Esophagus squamous epithelium (tissue), 5 donors: ENCODE measurements at regions not wholly inside any gene's neighbourhood (a gene's known extent, or its start where the extent isn't known, plus 50 kb on each side); places are given as distances from the start of the nearest gene placed in this dataset.

Experiments used
- DNase-seq: peaks from one replicate; lab custom pipeline; 2025; lab: John Stamatoyannopoulos, UW
- H3K27ac ChIP-seq, 4 donors: fragments of 200-600 bp; sonication (generic); one replicate each; pipeline ENCODE4 v1.5.1; 2016 to 2019; ENCODE audit warnings: mild to moderate bottlenecking in 1 of 4
- H3K27me3 ChIP-seq, 4 donors: fragments of 200-600 bp; sonication (generic); 1 replicate in 3 of 4; 2 replicates in 1 of 4; pipeline versions ENCODE4 v1.5.1 to v1.6.0; 2017 to 2021; ENCODE audit warnings: antibody characterized with exemption in 1 of 4
- H3K36me3 ChIP-seq, 3 donors: fragments of 200-600 bp; sonication (generic); one replicate each; pipeline ENCODE4 v1.5.1; 2016 to 2019
- H3K4me1 ChIP-seq, 3 donors: fragments of 200-600 bp; sonication (generic); one replicate each; pipeline ENCODE4 v1.5.1; 2017 to 2019
- H3K4me3 ChIP-seq, 4 donors: fragments of 200-600 bp; sonication (generic); 1 replicate in 3 of 4; 2 replicates in 1 of 4; pipeline ENCODE4 v1.5.1; 2016 to 2019; ENCODE audit warnings: mild to moderate bottlenecking in 2 of 4, moderate library complexity in 1 of 4
- H3K9me3 ChIP-seq, 3 donors: fragments of 200-600 bp; sonication (generic); one replicate each; pipeline ENCODE4 v1.5.1; 2016 to 2019
- CTCF ChIP-seq, 6 experiments: fragments of 450-650 bp in 4 of 6; fragments of 200-600 bp in 2 of 6; sonication (generic) in 2 of 6; IDR thresholded peaks; one replicate each; pipeline ENCODE4 v1.5.1; 2016 to 2019; ENCODE audit warnings: antibody characterized with exemption in 6 of 6, mild to moderate bottlenecking in 4 of 6, moderate library complexity in 4 of 6
- POLR2A ChIP-seq, 4 donors: fragments of 450-650 bp; IDR thresholded peaks; one replicate each; pipeline ENCODE4 v1.6.1; 2017; ENCODE audit warnings: antibody characterized with exemption in 4 of 4, mild to moderate bottlenecking in 4 of 4, moderate library complexity in 3 of 4
- WGBS, 2 donors: methylation state at CpG; one replicate each; pipeline ENCODE4 v1.1.5; 2018; 5-methylcytosine and 5-hydroxymethylcytosine counted together
- intact Hi-C: fragments of 100-400 bp; cut with DNase I; formaldehyde crosslinking; loops from one replicate; pipeline ENCODE4 v1.15.0; 2022
- donor health status: DM: yes; HTN: yes; CAD: no.

- Histone ChIP-seq H3K4me1 (peaks cover 4 to 35% (median 11%) of the 10 kb centered on the region in 3 donors), H3K27me3 (peaks cover 0 to 30% (median 0%) of the 10 kb centered on the region in 4 donors), H3K9me3 (no peaks in the 10 kb centered on the region), H3K36me3 (no peaks in the 10 kb centered on the region), H3K4me3 (no peak overlapping the region), H3K27ac (no peak overlapping the region)
- WGBS, 2 donors = 85 to 89% methylated on average over 2 of the region's 2 CpGs
- intact Hi-C loops = no loop called here
- TF ChIP-seq POLR2A (IDR thresholded peaks at IDR 0.05) = no peak
- TF ChIP-seq CTCF (IDR thresholded peaks at IDR 0.05) = no peak
- DNase-seq = no peak
Observed at GRCh38 chr1:184299406-184299790, 87.4 kb upstream of the C1orf21 start.

- DNase-seq = no peak
- Histone ChIP-seq H3K27me3 (peaks cover 0 to 26% (median 0%) of the 10 kb centered on the region in 4 donors), H3K9me3 (no peaks in the 10 kb centered on the region), H3K27ac (no peak overlapping the region), H3K4me1 (peaks cover 4 to 35% (median 11%) of the 10 kb centered on the region in 3 donors), H3K4me3 (no peak overlapping the region), H3K36me3 (no peaks in the 10 kb centered on the region)
- TF ChIP-seq CTCF (IDR thresholded peaks at IDR 0.05) (no peak), POLR2A (IDR thresholded peaks at IDR 0.05) (no peak)
- 86 to 89% methylated on average over 2 of the region's 2 CpGs for WGBS, 2 donors
- intact Hi-C loops = no loop called here
Observed at GRCh38 chr1:184299796-184300195, 87.0 kb upstream of the C1orf21 start.

GRCh38 chr1:184300446-184300845, 86.4 kb upstream of the C1orf21 start:
- 54 to 65% methylated on average over 4 of the region's 4 CpGs for WGBS, 2 donors
- Histone ChIP-seq H3K27me3 (peaks cover 0 to 22% (median 0%) of the 10 kb centered on the region in 4 donors), H3K27ac (no peak overlapping the region), H3K4me1 (peaks cover 4 to 35% (median 11%) of the 10 kb centered on the region in 3 donors), H3K36me3 (no peaks in the 10 kb centered on the region), H3K9me3 (no peaks in the 10 kb centered on the region), H3K4me3 (no peak overlapping the region)
- intact Hi-C loops = no loop called here
- no peak for DNase-seq
- TF ChIP-seq POLR2A (IDR thresholded peaks at IDR 0.05) (no peak), CTCF (IDR thresholded peaks at IDR 0.05) (no peak)

DNA sequence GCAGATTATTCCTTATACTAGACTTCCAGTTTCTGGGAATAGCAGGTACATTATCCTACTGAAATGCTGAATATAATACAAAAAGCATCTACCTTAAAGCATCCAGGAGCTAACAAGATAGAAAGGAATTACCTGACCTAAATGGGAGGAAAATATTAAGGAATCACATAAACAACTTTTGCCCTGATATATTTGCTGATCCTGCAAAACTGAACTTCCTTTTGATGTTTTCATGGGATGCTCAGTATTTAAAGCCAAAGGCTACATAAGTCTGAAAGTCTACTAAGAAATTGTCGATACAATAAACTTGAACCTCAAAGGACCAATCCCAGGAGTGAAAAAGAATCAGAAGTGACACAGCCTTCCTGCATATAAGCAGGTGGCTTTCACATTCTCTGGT, 85.6 kb upstream of the C1orf21 start:
- Histone ChIP-seq H3K27me3 (peaks cover 0 to 22% (median 0%) of the 10 kb centered on the region in 4 donors), H3K36me3 (no peaks in the 10 kb centered on the region), H3K4me3 (no peak overlapping the region), H3K27ac (no peak overlapping the region), H3K9me3 (no peaks in the 10 kb centered on the region), H3K4me1 (peaks cover 4 to 28% (median 11%) of the 10 kb centered on the region in 3 donors)
- intact Hi-C loops = no loop called here
- 84 to 93% methylated on average over 1 of the region's 1 CpG for WGBS, 2 donors
- DNase-seq = no peak
- TF ChIP-seq CTCF (IDR thresholded peaks at IDR 0.05) (no peak), POLR2A (IDR thresholded peaks at IDR 0.05) (no peak)

DNA sequence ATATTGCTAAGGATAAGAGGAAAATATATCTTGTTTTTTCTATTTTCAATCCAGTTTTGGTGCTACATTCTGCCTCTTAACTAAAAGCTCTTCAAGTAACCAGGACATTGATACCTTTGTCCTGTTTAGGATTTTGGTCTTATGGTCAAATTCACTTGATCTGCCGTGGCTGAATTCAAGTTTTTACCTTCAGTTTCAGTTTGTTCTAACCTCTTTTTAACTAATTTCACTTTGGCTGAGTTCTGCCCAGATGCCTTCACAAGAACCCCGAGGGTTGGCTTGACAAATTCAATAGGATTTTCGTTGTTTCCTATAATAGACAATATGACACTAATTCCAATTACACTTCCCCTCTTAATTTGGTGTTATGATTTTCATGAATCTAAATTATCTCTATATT, 84.5 kb upstream of the C1orf21 start:
- no peak for TF ChIP-seq CTCF (IDR thresholded peaks at IDR 0.05)
- TF ChIP-seq POLR2A (IDR thresholded peaks at IDR 0.05) = no peak
- Histone ChIP-seq H3K4me3 (no peak overlapping the region), H3K27me3 (peaks cover 0 to 21% (median 0%) of the 10 kb centered on the region in 4 donors), H3K9me3 (no peaks in the 10 kb centered on the region), H3K27ac (no peak overlapping the region), H3K4me1 (peaks cover 0 to 17% (median 7%) of the 10 kb centered on the region in 3 donors), H3K36me3 (no peaks in the 10 kb centered on the region)
- 72 to 79% methylated on average over 3 of the region's 3 CpGs for WGBS, 2 donors
- no peak for DNase-seq
- intact Hi-C loops = no loop called here
